ENCODE measurements at regions not wholly inside any gene's neighbourhood (a gene's known extent, or its start where the extent isn't known, plus 50 kb on each side); places are given as distances from the start of the nearest gene placed in this dataset.

GRCh38 chr4:128709268-128709667, 100.2 kb upstream of the JADE1 start:
- Mint-ChIP-seq H3K27me3 (no peaks in the 10 kb centered on the region), H3K36me3 (ENCODE audit: low read depth) (no peaks in the 10 kb centered on the region), H3K27ac (no peak overlapping the region), H3K9me3 (no peaks in the 10 kb centered on the region), H3K4me1 (peaks cover 4% of the 10 kb centered on the region), H3K4me3 (peak overlapping the region; percentile 27)
- no peak for ATAC-seq (replicated peaks)

GRCh38 chr4:128707864-128708263, 101.6 kb upstream of the JADE1 start:
- Mint-ChIP-seq H3K27ac (no peak overlapping the region), H3K4me3 (no peak overlapping the region), H3K36me3 (ENCODE audit: low read depth) (no peaks in the 10 kb centered on the region), H3K9me3 (no peaks in the 10 kb centered on the region), H3K27me3 (no peaks in the 10 kb centered on the region), H3K4me1 (peaks cover 4% of the 10 kb centered on the region)
- no peak for ATAC-seq (replicated peaks)

DNA sequence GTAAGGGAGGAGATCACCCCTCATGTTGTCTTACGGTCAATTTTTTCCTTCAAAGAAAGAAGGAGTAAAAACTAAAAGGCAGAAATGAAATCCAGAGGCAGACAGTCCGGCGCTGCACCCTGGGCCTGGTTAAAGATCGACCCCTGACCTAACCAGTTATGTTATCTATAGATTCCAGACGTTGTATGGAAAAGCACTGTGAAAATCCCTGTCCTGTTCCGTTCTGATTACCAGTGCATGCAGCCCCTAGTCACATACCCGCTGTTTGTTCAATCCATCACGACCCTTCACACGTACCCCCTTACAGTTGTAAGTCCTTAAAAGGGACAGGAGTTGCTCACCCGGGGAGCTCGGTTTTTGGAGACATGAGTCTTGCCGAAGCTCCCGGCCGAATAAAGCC, 105.6 kb upstream of the JADE1 start:
- H3K36me3 Mint-ChIP-seq (ENCODE audit: low read depth) = no peaks in the 10 kb centered on the region
- no peak overlapping the region for H3K4me3 Mint-ChIP-seq
- no peaks in the 10 kb centered on the region for H3K27me3 Mint-ChIP-seq
- no peak overlapping the region for H3K27ac Mint-ChIP-seq
- no peak for ATAC-seq (replicated peaks)
- H3K4me1 Mint-ChIP-seq = no peaks in the 10 kb centered on the region
- no peaks in the 10 kb centered on the region for H3K9me3 Mint-ChIP-seq

GRCh38 chr4:128700659-128701350, 108.7 kb upstream of the JADE1 start:
- no peak for ATAC-seq (replicated peaks)
- H3K36me3 Mint-ChIP-seq (ENCODE audit: low read depth) = no peaks in the 10 kb centered on the region
- H3K27me3 Mint-ChIP-seq = no peaks in the 10 kb centered on the region
- H3K4me1 Mint-ChIP-seq = no peaks in the 10 kb centered on the region
- H3K4me3 Mint-ChIP-seq = no peak overlapping the region
- H3K27ac Mint-ChIP-seq = no peak overlapping the region
- H3K9me3 Mint-ChIP-seq = no peaks in the 10 kb centered on the region

GRCh38 chr4:128698386-128698785, 111.1 kb upstream of the JADE1 start:
- Mint-ChIP-seq H3K36me3 (ENCODE audit: low read depth) (no peaks in the 10 kb centered on the region), H3K4me1 (no peaks in the 10 kb centered on the region), H3K9me3 (no peaks in the 10 kb centered on the region), H3K27ac (no peak overlapping the region), H3K27me3 (no peaks in the 10 kb centered on the region), H3K4me3 (no peak overlapping the region)
- no peak for ATAC-seq (replicated peaks)

GRCh38 chr4:128697323-128697722, 112.2 kb upstream of the JADE1 start:
- Mint-ChIP-seq H3K4me3 (no peak overlapping the region), H3K9me3 (no peaks in the 10 kb centered on the region), H3K27ac (no peak overlapping the region), H3K36me3 (ENCODE audit: low read depth) (no peaks in the 10 kb centered on the region), H3K4me1 (no peaks in the 10 kb centered on the region), H3K27me3 (no peaks in the 10 kb centered on the region)
- ATAC-seq (replicated peaks) = no peak

DNA sequence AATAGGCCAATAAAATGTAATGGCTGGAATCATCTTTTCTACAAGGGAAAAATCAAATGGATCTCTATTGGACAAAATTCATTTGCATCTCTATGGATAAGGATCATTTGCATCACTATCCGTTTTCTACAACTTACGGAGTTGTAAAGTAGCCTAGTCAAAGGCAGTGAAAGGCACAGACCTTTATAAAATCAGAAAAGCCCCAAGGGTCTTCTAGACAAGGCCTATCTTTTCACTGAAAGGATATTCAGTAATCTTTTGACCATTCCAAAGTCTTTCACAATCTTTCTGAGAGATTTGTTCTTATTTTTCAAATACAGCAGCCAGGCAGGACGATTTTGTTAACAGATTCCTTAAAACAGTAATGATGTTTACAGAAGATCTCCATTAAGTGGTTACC, 119.5 kb upstream of the JADE1 start:
- Mint-ChIP-seq H3K27ac (no peak overlapping the region), H3K4me1 (no peaks in the 10 kb centered on the region), H3K4me3 (no peak overlapping the region), H3K36me3 (ENCODE audit: low read depth) (no peaks in the 10 kb centered on the region), H3K27me3 (peaks cover 7% of the 10 kb centered on the region), H3K9me3 (no peaks in the 10 kb centered on the region)
- no peak for ATAC-seq (replicated peaks)

- H3K27me3 Mint-ChIP-seq = peaks cover 7% of the 10 kb centered on the region
- no peak for ATAC-seq (replicated peaks)
- no peak overlapping the region for H3K4me3 Mint-ChIP-seq
- no peaks in the 10 kb centered on the region for H3K4me1 Mint-ChIP-seq
- H3K9me3 Mint-ChIP-seq = no peaks in the 10 kb centered on the region
- H3K36me3 Mint-ChIP-seq (ENCODE audit: low read depth) = no peaks in the 10 kb centered on the region
- H3K27ac Mint-ChIP-seq = no peak overlapping the region
Measured at GRCh38 chr4:128688846-128689437, 120.6 kb upstream of the JADE1 start.

GRCh38 chr4:128688033-128688721, 121.3 kb upstream of the JADE1 start:
- H3K27me3 Mint-ChIP-seq = peaks cover 7% of the 10 kb centered on the region
- no peak for ATAC-seq (replicated peaks)
- H3K4me1 Mint-ChIP-seq = no peaks in the 10 kb centered on the region
- H3K9me3 Mint-ChIP-seq = no peaks in the 10 kb centered on the region
- no peak overlapping the region for H3K27ac Mint-ChIP-seq
- H3K4me3 Mint-ChIP-seq = no peak overlapping the region
- H3K36me3 Mint-ChIP-seq (ENCODE audit: low read depth) = no peaks in the 10 kb centered on the region

GRCh38 chr4:128686810-128687209, 122.7 kb upstream of the JADE1 start:
- Mint-ChIP-seq H3K9me3 (no peaks in the 10 kb centered on the region), H3K27me3 (peaks cover 7% of the 10 kb centered on the region), H3K36me3 (ENCODE audit: low read depth) (no peaks in the 10 kb centered on the region), H3K4me3 (no peak overlapping the region), H3K27ac (no peak overlapping the region), H3K4me1 (no peaks in the 10 kb centered on the region)
- ATAC-seq (replicated peaks) = peak; percentile 96

GRCh38 chr4:128686032-128686465, 123.5 kb upstream of the JADE1 start:
- Mint-ChIP-seq H3K27me3 (peaks cover 7% of the 10 kb centered on the region), H3K36me3 (ENCODE audit: low read depth) (no peaks in the 10 kb centered on the region), H3K4me3 (no peak overlapping the region), H3K27ac (no peak overlapping the region), H3K9me3 (no peaks in the 10 kb centered on the region), H3K4me1 (no peaks in the 10 kb centered on the region)
- ATAC-seq (replicated peaks) = no peak

DNA sequence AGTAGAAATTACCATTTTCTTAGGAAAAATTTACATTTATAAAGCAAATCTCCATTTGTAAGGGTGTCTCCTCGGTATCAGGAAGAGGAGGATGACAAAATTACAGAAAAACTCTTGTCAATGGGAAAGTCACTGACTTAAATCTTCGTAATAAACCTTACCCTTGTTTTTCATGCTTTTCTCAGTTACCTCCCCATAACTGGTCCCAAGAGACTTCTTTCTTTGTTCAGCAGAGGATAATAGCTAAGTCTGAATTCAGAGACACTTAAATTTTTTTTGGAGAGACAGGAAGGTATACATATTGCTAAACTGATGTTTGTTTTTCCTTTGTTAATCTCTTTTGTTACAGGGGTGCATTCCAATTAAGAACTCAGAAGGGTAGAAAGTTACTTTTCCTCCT, 125.5 kb upstream of the JADE1 start:
- no peak for ATAC-seq (replicated peaks)
- Mint-ChIP-seq H3K36me3 (ENCODE audit: low read depth) (no peaks in the 10 kb centered on the region), H3K4me3 (no peak overlapping the region), H3K9me3 (no peaks in the 10 kb centered on the region), H3K27me3 (peaks cover 7% of the 10 kb centered on the region), H3K27ac (no peak overlapping the region), H3K4me1 (no peaks in the 10 kb centered on the region)

DNA sequence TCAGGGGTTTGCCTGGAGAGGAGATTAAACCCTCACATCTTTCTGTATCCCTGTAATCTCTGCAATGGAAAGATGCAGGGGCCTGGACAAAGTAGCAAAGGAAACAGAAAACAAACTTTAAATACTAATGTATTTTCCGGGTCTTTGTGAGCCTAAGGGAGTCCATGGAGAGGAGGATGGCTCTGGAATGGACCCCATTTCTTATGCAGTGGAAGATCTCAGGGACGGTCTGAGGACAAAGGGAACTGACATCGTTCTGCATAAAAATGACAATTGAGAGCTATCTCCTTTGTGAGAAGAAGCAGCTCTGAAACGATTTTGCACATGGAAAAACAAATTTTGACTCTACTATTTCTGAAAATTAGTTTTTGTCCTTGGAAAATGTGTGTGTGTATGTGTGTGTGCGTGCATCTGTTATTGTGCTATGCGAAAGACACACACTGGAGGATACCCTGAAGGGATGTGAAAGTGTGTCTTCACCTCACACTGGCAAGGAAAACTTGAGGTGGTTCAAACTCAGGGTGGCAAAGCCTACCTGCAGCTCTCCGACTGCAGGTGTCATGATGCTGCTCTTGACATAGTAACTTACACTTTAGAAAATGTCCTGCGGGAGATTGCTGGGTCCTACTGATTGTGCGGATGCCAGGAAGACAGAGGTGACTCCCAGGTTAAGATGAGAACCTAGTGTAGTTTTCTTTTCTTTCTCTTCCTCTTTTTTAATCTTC, 126.4 kb upstream of the JADE1 start:
- Mint-ChIP-seq H3K4me3 (no peak overlapping the region), H3K27me3 (peaks cover 7% of the 10 kb centered on the region), H3K36me3 (ENCODE audit: low read depth) (no peaks in the 10 kb centered on the region), H3K9me3 (no peaks in the 10 kb centered on the region), H3K4me1 (no peaks in the 10 kb centered on the region), H3K27ac (no peak overlapping the region)
- ATAC-seq (replicated peaks) = no peak

DNA sequence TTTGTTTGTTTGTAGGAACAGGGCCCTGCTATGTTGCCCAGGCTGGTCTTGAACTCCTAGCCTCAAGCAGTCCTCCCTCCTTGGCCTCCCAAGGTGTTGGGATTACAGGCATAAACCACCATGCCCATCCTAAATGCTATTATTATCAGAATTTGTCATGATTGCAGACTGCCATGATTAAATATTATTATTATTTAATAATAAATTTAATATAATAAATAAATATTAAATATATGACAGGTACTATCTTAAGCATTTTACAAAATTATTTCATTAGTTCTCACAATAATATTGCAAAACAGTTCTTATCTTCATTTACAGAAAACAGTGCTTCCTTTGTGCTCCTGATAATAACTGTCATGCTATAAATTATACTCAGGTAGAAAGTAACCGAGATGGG, 133.4 kb upstream of the JADE1 start:
- no peak overlapping the region for H3K4me3 Mint-ChIP-seq
- no peak for ATAC-seq (replicated peaks)
- no peak overlapping the region for H3K27ac Mint-ChIP-seq
- no peaks in the 10 kb centered on the region for H3K36me3 Mint-ChIP-seq (ENCODE audit: low read depth)
- H3K9me3 Mint-ChIP-seq = no peaks in the 10 kb centered on the region
- peaks cover 4% of the 10 kb centered on the region for H3K27me3 Mint-ChIP-seq
- H3K4me1 Mint-ChIP-seq = no peaks in the 10 kb centered on the region

GRCh38 chr4:128675083-128675482, 134.4 kb upstream of the JADE1 start:
- no peaks in the 10 kb centered on the region for H3K36me3 Mint-ChIP-seq (ENCODE audit: low read depth)
- no peaks in the 10 kb centered on the region for H3K9me3 Mint-ChIP-seq
- no peak overlapping the region for H3K4me3 Mint-ChIP-seq
- peak; percentile 25 for ATAC-seq (replicated peaks)
- H3K4me1 Mint-ChIP-seq = no peaks in the 10 kb centered on the region
- no peak overlapping the region for H3K27ac Mint-ChIP-seq
- peaks cover 4% of the 10 kb centered on the region for H3K27me3 Mint-ChIP-seq
